ENCODE measurements at regions not wholly inside any gene's neighbourhood (a gene's known extent, or its start where the extent isn't known, plus 50 kb on each side); places are given as distances from the start of the nearest gene placed in this dataset.
"Not testable (repeated sequence)": the region's sequence is repeated elsewhere in the genome, so short reads cannot be mapped to it uniquely, and the experiment has no call there.

DNA sequence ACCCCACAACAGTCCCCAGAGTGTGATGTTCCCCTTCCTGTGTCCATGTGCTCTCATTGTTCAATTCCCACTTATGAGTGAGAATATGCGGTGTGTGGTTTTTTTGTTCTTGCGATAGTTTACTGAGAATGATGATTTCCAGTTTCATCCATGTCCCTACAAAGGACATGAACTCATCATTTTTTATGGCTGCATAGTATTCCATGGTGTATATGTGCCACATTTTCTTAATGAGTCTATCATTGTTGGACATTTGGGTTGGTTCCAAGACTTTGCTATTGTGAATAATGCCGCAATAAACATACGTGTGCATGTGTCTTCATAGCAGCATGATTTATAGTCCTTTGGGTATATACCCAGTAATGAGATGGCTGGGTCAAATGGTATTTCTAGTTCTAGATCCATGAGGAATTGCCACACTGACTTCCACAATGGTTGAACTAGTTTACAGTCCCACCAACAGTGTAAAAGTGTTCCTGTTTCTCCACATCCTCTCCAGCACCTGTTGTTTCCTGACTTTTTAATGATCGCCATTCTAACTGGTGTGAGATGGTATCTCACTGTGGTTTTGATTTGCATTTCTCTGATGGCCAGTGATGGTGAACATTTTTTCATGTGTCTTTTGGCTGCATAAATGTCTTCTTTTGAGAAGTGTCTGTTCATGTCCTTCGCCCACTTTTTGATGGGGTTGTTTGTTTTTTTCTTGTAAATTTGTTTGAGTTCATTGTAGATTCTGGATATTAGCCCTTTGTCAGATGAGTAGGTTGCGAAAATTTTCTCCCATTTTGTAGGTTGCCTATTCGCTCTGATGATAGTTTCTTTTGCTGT lies 120.0 kb downstream of the GOSR1 start:
- TF ChIP-seq, protein P1, sequence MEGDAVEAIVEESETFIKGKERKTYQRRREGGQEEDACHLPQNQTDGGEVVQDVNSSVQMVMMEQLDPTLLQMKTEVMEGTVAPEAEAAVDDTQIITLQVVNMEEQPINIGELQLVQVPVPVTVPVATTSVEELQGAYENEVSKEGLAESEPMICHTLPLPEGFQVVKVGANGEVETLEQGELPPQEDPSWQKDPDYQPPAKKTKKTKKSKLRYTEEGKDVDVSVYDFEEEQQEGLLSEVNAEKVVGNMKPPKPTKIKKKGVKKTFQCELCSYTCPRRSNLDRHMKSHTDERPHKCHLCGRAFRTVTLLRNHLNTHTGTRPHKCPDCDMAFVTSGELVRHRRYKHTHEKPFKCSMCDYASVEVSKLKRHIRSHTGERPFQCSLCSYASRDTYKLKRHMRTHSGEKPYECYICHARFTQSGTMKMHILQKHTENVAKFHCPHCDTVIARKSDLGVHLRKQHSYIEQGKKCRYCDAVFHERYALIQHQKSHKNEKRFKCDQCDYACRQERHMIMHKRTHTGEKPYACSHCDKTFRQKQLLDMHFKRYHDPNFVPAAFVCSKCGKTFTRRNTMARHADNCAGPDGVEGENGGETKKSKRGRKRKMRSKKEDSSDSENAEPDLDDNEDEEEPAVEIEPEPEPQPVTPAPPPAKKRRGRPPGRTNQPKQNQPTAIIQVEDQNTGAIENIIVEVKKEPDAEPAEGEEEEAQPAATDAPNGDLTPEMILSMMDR (IDR thresholded peaks at IDR 0.05), result not testable (repeated sequence)
- not testable (repeated sequence) for TF ChIP-seq EZH2 (IDR thresholded peaks at IDR 0.05; ENCODE audit: borderline replicate concordance, insufficient read depth, low read depth, low read length, poor library complexity, severe bottlenecking)
